IMR-90 (cell line): ENCODE measurements at regions not wholly inside any gene's neighbourhood (a gene's known extent, or its start where the extent isn't known, plus 50 kb on each side); places are given as distances from the start of the nearest gene placed in this dataset.

Experiments
- ATAC-seq: fragments of 200-7000 bp; cut with Tn5 transposase; 2 replicates; pipeline ENCODE4 v1.9.1; 2020; ENCODE audit warnings: low read depth, mild to moderate bottlenecking, moderate library complexity
- BruUV-seq: library from RNA; stranded (reverse); fragments of 400-500 nt; replicated peaks from 2 replicates; lab custom pipeline; 2021; lab: Mats Ljungman, UMichigan
- CTCF ChIA-PET: fragments of 300-600 bp; formaldehyde crosslinking; extraction: SDS; loops from one replicate; lab custom pipeline; 2021; ENCODE audit warnings: antibody characterized with exemption; lab: Yijun Ruan, JAX
- POLR2A ChIA-PET: fragments of 300-600 bp; sonication (Branson Sonifier 250); formaldehyde crosslinking; loops from one replicate; lab custom pipeline; 2022; ENCODE audit warnings: antibody characterized with exemption; ENCODE audit not compliant: unreplicated experiment; lab: Charles Lee
- DNase-seq: peaks from one replicate; pipeline ENCODE4 v3.0.0; 2013
- H2AFZ ChIP-seq: replicated peaks from 2 replicates; pipeline ENCODE3; 2013; ENCODE audit warnings: low read length, mild to moderate bottlenecking; ENCODE audit not compliant: poor library complexity
- H2AK5ac ChIP-seq: 2 replicates; pipeline ENCODE4 v1.6.1; 2013; ENCODE audit warnings: low read depth, low read length, inconsistent platforms
- H2AK9ac ChIP-seq: replicated peaks from 2 replicates; pipeline ENCODE3; 2013; ENCODE audit warnings: mild to moderate bottlenecking, low read depth, low read length, moderate library complexity; ENCODE audit not compliant: poor library complexity
- H2BK120ac ChIP-seq: 2 replicates; pipeline ENCODE4 v1.6.1; 2013; ENCODE audit warnings: low read depth, low read length, inconsistent platforms
- H2BK15ac ChIP-seq: 3 replicates; pipeline ENCODE4 v1.6.1; 2013; ENCODE audit warnings: low read depth, low read length, inconsistent platforms
- H2BK20ac ChIP-seq: 2 replicates; pipeline ENCODE4 v1.6.1; 2013; ENCODE audit warnings: low read depth, mild to moderate bottlenecking, inconsistent platforms, low read length, moderate library complexity
- H2BK5ac ChIP-seq: 2 replicates; pipeline ENCODE4 v1.6.1; 2013; ENCODE audit warnings: mild to moderate bottlenecking, low read depth, low read length, inconsistent platforms; ENCODE audit not compliant: poor library complexity, severe bottlenecking
- H3K14ac ChIP-seq: replicated peaks from 2 replicates; pipeline ENCODE4 v1.6.1; 2013; ENCODE audit warnings: low read depth, low read length, inconsistent platforms
- H3K18ac ChIP-seq: 2 replicates; pipeline ENCODE4 v1.6.1; 2013; ENCODE audit warnings: low read depth, low read length, control low read depth
- H3K23ac ChIP-seq: 2 replicates; pipeline ENCODE4 v1.6.1; 2013; ENCODE audit warnings: low read depth, low read length, inconsistent platforms
- H3K27ac ChIP-seq: 2 replicates; pipeline ENCODE4 v1.5.1; 2013; ENCODE audit warnings: mild to moderate bottlenecking, control low read depth, low read length; ENCODE audit not compliant: insufficient read depth
- H3K27me3 ChIP-seq: 2 replicates; pipeline ENCODE4 v1.6.1; 2013; ENCODE audit warnings: low read length; ENCODE audit not compliant: control insufficient read depth, insufficient read depth
- H3K36me3 ChIP-seq: 2 replicates; pipeline ENCODE4 v1.6.1; 2013; ENCODE audit warnings: low read length, mixed read lengths; ENCODE audit not compliant: control insufficient read depth, insufficient read depth
- H3K4ac ChIP-seq: 2 replicates; pipeline ENCODE4 v1.6.1; 2013; ENCODE audit warnings: low read depth, low read length, inconsistent platforms
- H3K4me1 ChIP-seq: 2 replicates; pipeline ENCODE4 v1.6.1; 2013; ENCODE audit warnings: low read length, mixed read lengths; ENCODE audit not compliant: control insufficient read depth, insufficient read depth
- H3K4me2 ChIP-seq: 2 replicates; pipeline ENCODE4 v1.6.1; 2013; ENCODE audit warnings: low read depth, mild to moderate bottlenecking, control low read depth, low read length, moderate library complexity
- H3K4me3 ChIP-seq: 2 replicates; pipeline ENCODE4 v1.5.1; 2013; ENCODE audit warnings: low read depth, mild to moderate bottlenecking, control low read depth, low read length, moderate library complexity; ENCODE audit not compliant: insufficient read depth
- H3K56ac ChIP-seq: 2 replicates; pipeline ENCODE4 v1.6.1; 2013; ENCODE audit warnings: low read length, inconsistent platforms; ENCODE audit not compliant: insufficient read depth; ENCODE audit errors: extremely low read depth
- H3K79me1 ChIP-seq, 2 experiments: 2 replicates each; pipeline ENCODE4 v1.6.1; 2013; ENCODE audit warnings: low read length in 2 of 2, inconsistent platforms in 1 of 2, low read depth in 1 of 2
- H3K9ac ChIP-seq: 2 replicates; pipeline ENCODE4 v1.6.1; 2013; ENCODE audit warnings: low read depth, low read length, control low read depth
- H3K9me1 ChIP-seq: 2 replicates; pipeline ENCODE4 v1.6.1; 2013; ENCODE audit warnings: low read length, inconsistent platforms; ENCODE audit not compliant: insufficient read depth
- H3K9me3 ChIP-seq: 2 replicates; pipeline ENCODE4 v1.6.1; 2013; ENCODE audit warnings: low read length; ENCODE audit not compliant: control insufficient read depth, insufficient read depth
- H4K20me1 ChIP-seq: 2 replicates; pipeline ENCODE4 v1.6.1; 2013; ENCODE audit warnings: low read length, inconsistent platforms; ENCODE audit not compliant: insufficient read depth
- H4K5ac ChIP-seq: 2 replicates; pipeline ENCODE4 v1.6.1; 2013; ENCODE audit warnings: mild to moderate bottlenecking, low read depth, low read length, control low read depth
- H4K8ac ChIP-seq, 2 experiments: 2 replicates each; pipeline ENCODE4 v1.6.1; 2013; ENCODE audit warnings: low read depth in 2 of 2, low read length in 2 of 2, control low read depth in 1 of 2, inconsistent platforms in 1 of 2
- H4K91ac ChIP-seq: 2 replicates; pipeline ENCODE4 v1.6.1; 2013; ENCODE audit warnings: low read depth, low read length, inconsistent platforms; ENCODE audit not compliant: insufficient read depth
- BHLHE40 ChIP-seq: fragments of 150-350 bp; IDR thresholded peaks from 2 replicates; pipeline ENCODE4 v1.6.1; 2016; ENCODE audit warnings: mild to moderate bottlenecking, low read depth, low read length
- CEBPB ChIP-seq: IDR thresholded peaks from 2 replicates; pipeline ENCODE4 v1.6.1; 2012; ENCODE audit warnings: low read depth, low read length, improper control_type of control experiment
- CHD1 ChIP-seq: IDR thresholded peaks from 2 replicates; pipeline ENCODE4 v1.6.1; 2012; ENCODE audit warnings: low read depth, low read length, improper control_type of control experiment
- CTCF ChIP-seq: conservative IDR thresholded peaks from 2 replicates; pipeline ENCODE4 v1.5.1; 2012; ENCODE audit warnings: mild to moderate bottlenecking, low read depth, low read length, improper control_type of control experiment
- ELK1 ChIP-seq: fragments of 150-350 bp; IDR thresholded peaks from 2 replicates; pipeline ENCODE4 v1.6.1; 2016; ENCODE audit warnings: low read depth, mild to moderate bottlenecking, low read length, moderate library complexity, borderline replicate concordance
- FOS ChIP-seq: fragments of 150-350 bp; IDR thresholded peaks from 2 replicates; pipeline ENCODE4 v1.6.1; 2016; ENCODE audit warnings: low read depth, low read length
- MAFK ChIP-seq: IDR thresholded peaks from 2 replicates; pipeline ENCODE4 v1.6.1; 2012; ENCODE audit warnings: low read depth, low read length, improper control_type of control experiment
- MAZ ChIP-seq: IDR thresholded peaks from 2 replicates; pipeline ENCODE4 v1.6.1; 2012; ENCODE audit warnings: low read depth, mild to moderate bottlenecking, low read length, improper control_type of control experiment, moderate library complexity, borderline replicate concordance
- MXI1 ChIP-seq: IDR thresholded peaks from 2 replicates; pipeline ENCODE4 v1.6.1; 2012; ENCODE audit warnings: low read depth, mild to moderate bottlenecking, low read length, moderate library complexity, borderline replicate concordance
- NFE2L2 ChIP-seq: fragments of 150-350 bp; IDR thresholded peaks from 2 replicates; pipeline ENCODE4 v1.6.1; 2016; ENCODE audit warnings: low read depth, mild to moderate bottlenecking, low read length
- POLR2A ChIP-seq: IDR thresholded peaks from 2 replicates; pipeline ENCODE4 v1.6.1; 2012; ENCODE audit warnings: mild to moderate bottlenecking, low read depth, low read length
- RAD21 ChIP-seq: IDR thresholded peaks from 2 replicates; pipeline ENCODE4 v1.6.1; 2012; ENCODE audit warnings: low read length, improper control_type of control experiment
- RCOR1 ChIP-seq: IDR thresholded peaks from 2 replicates; pipeline ENCODE4 v1.6.1; 2012; ENCODE audit warnings: mild to moderate bottlenecking, low read length, improper control_type of control experiment; ENCODE audit not compliant: insufficient replicate concordance
- RFX5 ChIP-seq: IDR thresholded peaks from 2 replicates; pipeline ENCODE4 v1.8.0; 2012; ENCODE audit warnings: low read depth, mild to moderate bottlenecking, low read length, moderate library complexity
- SMC3 ChIP-seq: fragments of 150-350 bp; IDR thresholded peaks from 2 replicates; pipeline ENCODE4 v1.6.1; 2016; ENCODE audit warnings: low read depth, mild to moderate bottlenecking, antibody characterized with exemption, low read length, moderate library complexity
- WGBS, 2 experiments: methylation state at CpG; one replicate each; pipeline versions ENCODE4 v1.1.5 to v1.1.7; 2013; ENCODE audit warnings: missing lambda C conversion rate in 2 of 2; ENCODE audit not compliant: insufficient read length in 1 of 2; ENCODE audit errors: extremely low coverage in 2 of 2; 5-methylcytosine and 5-hydroxymethylcytosine counted together
- dilution Hi-C: fragments of 300-500 bp; cut with HindIII; formaldehyde crosslinking; loops from one replicate; pipeline ENCODE4 v1.14.3; 2018; ENCODE audit warnings: low sequenced_read_pairs; ENCODE audit not compliant: unreplicated experiment
- in situ Hi-C: fragments of 300-500 bp; cut with MboI; formaldehyde crosslinking; loops from 3 replicates; pipeline ENCODE4 v1.14.3; 2019; ENCODE audit warnings: low sequenced_read_pairs, inconsistent platforms, mixed read lengths
- intact Hi-C: fragments of 100-400 bp; cut with micrococcal nuclease; formaldehyde crosslinking; loops from 2 replicates; pipeline ENCODE4 v1.10.0; 2022
- TF ChIP-seq, protein P1 (sequence below): fragments of 150-350 bp; IDR thresholded peaks from 2 replicates; pipeline ENCODE4 v1.6.1; 2017; ENCODE audit warnings: mild to moderate bottlenecking, antibody characterized with exemption, low read length, low read depth

- Histone ChIP-seq H3K4ac (no peak overlapping the region), H3K4me3 (no peak overlapping the region), H2BK5ac (no peak overlapping the region), H3K18ac (no peak overlapping the region), H2BK15ac (no peak overlapping the region), H4K5ac (no peak overlapping the region), H3K4me2 (no peak overlapping the region), H3K27me3 (no peaks in the 10 kb centered on the region), H2AK5ac (no peak overlapping the region), H2AFZ (no peak overlapping the region), H3K79me1 (no peaks in the 10 kb centered on the region), H3K56ac (no peak overlapping the region), H4K91ac (no peak overlapping the region), H2AK9ac (no peak overlapping the region), H3K9me1 (no peaks in the 10 kb centered on the region), H4K8ac (no peak overlapping the region), H3K27ac (no peak overlapping the region), H3K14ac (no peak overlapping the region), H3K4me1 (no peaks in the 10 kb centered on the region), H3K36me3 (no peaks in the 10 kb centered on the region), H2BK20ac (no peak overlapping the region), H3K9me3 (peaks cover 6% of the 10 kb centered on the region; the same call in 1 of the 2 replicates), H4K20me1 (no peaks in the 10 kb centered on the region), H3K9ac (no peak overlapping the region), H3K23ac (no peak overlapping the region), H2BK120ac (no peak overlapping the region)
- dilution Hi-C loops: no loop called here
- no peak for DNase-seq
- intact Hi-C loops: no loop called here
- POLR2A ChIA-PET: no interaction called here
- CTCF ChIA-PET: interaction anchor here (0.5 kb wide), 1 partner anchor 53 kb away, joined by 3 read pairs; no protein-coding TSS in a partner anchor
- in situ Hi-C loops: no loop called here
- WGBS, 2 experiments: no CpG with 5 or more reads among the region's 5 CpGs
- BruUV-seq: no TSS peak
- TF ChIP-seq SMC3 (no peak), RCOR1 (no peak), CHD1 (no peak), MXI1 (no peak), CEBPB (no peak), BHLHE40 (no peak), FOS (no peak), RFX5 (no peak), CTCF (no peak), MAZ (no peak), RAD21 (no peak), NFE2L2 (no peak), POLR2A (no peak), ELK1 (no peak), MAFK (no peak)
- TF ChIP-seq, protein P1, sequence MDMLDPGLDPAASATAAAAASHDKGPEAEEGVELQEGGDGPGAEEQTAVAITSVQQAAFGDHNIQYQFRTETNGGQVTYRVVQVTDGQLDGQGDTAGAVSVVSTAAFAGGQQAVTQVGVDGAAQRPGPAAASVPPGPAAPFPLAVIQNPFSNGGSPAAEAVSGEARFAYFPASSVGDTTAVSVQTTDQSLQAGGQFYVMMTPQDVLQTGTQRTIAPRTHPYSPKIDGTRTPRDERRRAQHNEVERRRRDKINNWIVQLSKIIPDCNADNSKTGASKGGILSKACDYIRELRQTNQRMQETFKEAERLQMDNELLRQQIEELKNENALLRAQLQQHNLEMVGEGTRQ: no peak
- ATAC-seq: no peak
Observed at GRCh38 chr5:165780901-165781300, 2275.5 kb downstream of the MAT2B start.
